NCI-H1436 (cell line): ENCODE measurements at regions not wholly inside any gene's neighbourhood (a gene's known extent, or its start where the extent isn't known, plus 50 kb on each side); places are given as distances from the start of the nearest gene placed in this dataset.

ENCODE experiments used
- DNase-seq: peaks from one replicate; lab custom pipeline; 2025; lab: John Stamatoyannopoulos, UW

- DNase-seq = no peak
Observed at GRCh38 chr11:119937412-119937811, 200.5 kb downstream of the TRIM29 start.

- DNase-seq = no peak
Observed at GRCh38 chr11:119936426-119936825, 201.5 kb downstream of the TRIM29 start.

GRCh38 chr11:119935349-119935925, 202.5 kb downstream of the TRIM29 start:
- DNase-seq = no peak

GRCh38 chr11:119934866-119935265, 203.0 kb downstream of the TRIM29 start:
- DNase-seq = no peak

GRCh38 chr11:119934267-119934666, 203.6 kb downstream of the TRIM29 start:
- no peak for DNase-seq

- DNase-seq = no peak
Observed at GRCh38 chr11:119933584-119933983, 204.3 kb downstream of the TRIM29 start.

- DNase-seq = no peak
Observed at GRCh38 chr11:119932828-119933562, 204.0 kb upstream of the NECTIN1 start.

- DNase-seq = no peak
Observed at GRCh38 chr11:119928047-119928446, 199.0 kb upstream of the NECTIN1 start.

GRCh38 chr11:119924017-119924416, 195.0 kb upstream of the NECTIN1 start:
- no peak for DNase-seq

- DNase-seq = no peak
Observed at GRCh38 chr11:119921571-119921970, 192.6 kb upstream of the NECTIN1 start.

GRCh38 chr11:119920666-119921387, 191.8 kb upstream of the NECTIN1 start:
- DNase-seq = no peak

GRCh38 chr11:119919656-119920055, 190.7 kb upstream of the NECTIN1 start:
- DNase-seq = no peak

GRCh38 chr11:119918347-119918746, 189.3 kb upstream of the NECTIN1 start:
- DNase-seq = no peak

GRCh38 chr11:119916568-119916967, 187.6 kb upstream of the NECTIN1 start:
- DNase-seq = no peak

GRCh38 chr11:119912229-119912628, 183.2 kb upstream of the NECTIN1 start:
- peak; percentile 87 for DNase-seq

- DNase-seq = no peak
Observed at GRCh38 chr11:119910650-119911049, 181.7 kb upstream of the NECTIN1 start.

GRCh38 chr11:119910051-119910450, 181.1 kb upstream of the NECTIN1 start:
- no peak for DNase-seq

GRCh38 chr11:119909495-119909894, 180.5 kb upstream of the NECTIN1 start:
- DNase-seq = no peak

- no peak for DNase-seq
Observed at GRCh38 chr11:119909077-119909476, 180.1 kb upstream of the NECTIN1 start.

- no peak for DNase-seq
Observed at GRCh38 chr11:119908573-119908904, 179.5 kb upstream of the NECTIN1 start.

GRCh38 chr11:119907878-119908572, 179.0 kb upstream of the NECTIN1 start:
- DNase-seq = peak; percentile 41

GRCh38 chr11:119907122-119907851, 178.3 kb upstream of the NECTIN1 start:
- DNase-seq = no peak
